ENCODE measurements at regions not wholly inside any gene's neighbourhood (a gene's known extent, or its start where the extent isn't known, plus 50 kb on each side); places are given as distances from the start of the nearest gene placed in this dataset.

DNA sequence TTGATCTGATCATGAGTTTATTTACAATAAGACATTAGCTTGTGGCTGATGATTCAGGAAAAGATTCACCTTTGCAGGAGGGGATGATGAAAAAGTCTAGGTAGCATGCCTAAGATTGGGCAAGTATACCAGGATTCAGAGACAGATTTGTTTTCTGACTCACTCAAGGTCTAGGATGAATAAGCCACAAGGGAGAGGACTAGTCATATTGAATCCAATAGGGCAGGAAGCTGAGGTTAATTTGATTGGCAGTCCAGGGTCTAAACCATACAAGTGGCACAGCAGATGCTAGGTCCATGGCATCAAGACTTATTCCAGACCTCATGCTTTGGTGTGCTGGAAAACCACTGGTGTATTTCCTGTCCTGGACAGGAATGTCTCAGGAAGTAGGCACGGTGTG, 1133.4 kb downstream of the XPNPEP1 start:
- no peak for TF ChIP-seq FOXP2 (optimal IDR thresholded peaks at IDR 0.05; ENCODE audit: control extremely low read depth, extremely low read length, insufficient read depth)
- no peak for TF ChIP-seq EZH2 (IDR thresholded peaks at IDR 0.05)
- TF ChIP-seq POLR2AphosphoS5 (IDR thresholded peaks at IDR 0.05; ENCODE audit: borderline replicate concordance, low read depth, low read length): no peak

Measured in SK-N-MC (cell line).